Suprapubic skin (tissue), 4 donors: ENCODE measurements at regions not wholly inside any gene's neighbourhood (a gene's known extent, or its start where the extent isn't known, plus 50 kb on each side); places are given as distances from the start of the nearest gene placed in this dataset.

Source experiments
- DNase-seq, 2 donors: peaks; one replicate each; pipeline ENCODE4 v3.0.0-alpha.2; 2019; ENCODE audit warnings: low spot score in 2 of 2
- H3K27ac ChIP-seq: fragments of 200-600 bp; sonication (generic); one replicate; pipeline ENCODE4 v1.5.1; 2019
- H3K27me3 ChIP-seq: fragments of 200-600 bp; sonication (generic); one replicate; pipeline ENCODE4 v1.5.1; 2019
- H3K36me3 ChIP-seq: fragments of 200-600 bp; sonication (generic); one replicate; pipeline ENCODE4 v1.5.1; 2019
- H3K4me1 ChIP-seq: fragments of 200-600 bp; sonication (generic); one replicate; pipeline ENCODE4 v1.5.1; 2019
- H3K4me3 ChIP-seq: fragments of 200-600 bp; sonication (generic); one replicate; pipeline ENCODE4 v1.5.1; 2019; ENCODE audit warnings: mild to moderate bottlenecking
- H3K9me3 ChIP-seq: fragments of 200-600 bp; sonication (generic); one replicate; pipeline ENCODE4 v1.5.1; 2019
- EP300 ChIP-seq: sonication (generic); formaldehyde crosslinking; IDR thresholded peaks from one replicate; pipeline ENCODE4 v1.6.1; 2017; ENCODE audit warnings: antibody characterized with exemption
- POLR2A ChIP-seq, 2 donors: fragments of 450-650 bp; IDR thresholded peaks; one replicate each; pipeline ENCODE4 v1.6.1; 2017; ENCODE audit warnings: antibody characterized with exemption in 2 of 2, mild to moderate bottlenecking in 2 of 2, moderate library complexity in 2 of 2
- POLR2AphosphoS5 ChIP-seq, 3 donors: sonication (generic); formaldehyde crosslinking; IDR thresholded peaks; one replicate each; pipeline ENCODE4 v1.6.1; 2017; ENCODE audit warnings: antibody characterized with exemption in 3 of 3
- WGBS: methylation state at CpG from one replicate; pipeline ENCODE4 v1.1.5; 2018; 5-methylcytosine and 5-hydroxymethylcytosine counted together
- TF ChIP-seq, protein P1 (sequence below), 2 donors: fragments of 200-600 bp in 1 of 2; fragments of 450-650 bp in 1 of 2; sonication (generic) in 1 of 2; IDR thresholded peaks; one replicate each; pipeline ENCODE4 v1.5.1; 2016 to 2019; ENCODE audit warnings: antibody characterized with exemption in 2 of 2, mild to moderate bottlenecking in 1 of 2, moderate library complexity in 1 of 2

DNA sequence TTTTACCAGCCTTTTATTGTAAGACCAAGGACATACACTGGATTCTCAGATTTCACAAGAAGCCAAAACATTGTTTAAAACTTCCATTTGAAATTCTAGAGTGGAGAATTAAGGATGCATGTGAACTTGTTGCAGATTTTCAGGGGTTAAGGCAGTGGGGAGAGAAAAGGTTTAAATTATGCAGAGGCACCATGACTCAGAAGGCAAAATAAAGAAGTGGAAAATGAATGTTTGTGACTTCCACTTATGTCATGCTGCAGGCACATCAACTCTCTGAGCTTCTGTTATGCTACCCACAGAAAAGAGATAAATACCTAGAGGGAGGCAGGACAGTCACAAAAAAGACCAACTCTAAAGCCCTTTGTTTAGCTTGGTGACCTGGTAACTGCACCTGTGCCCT, 84.4 kb upstream of the BET1 start:
- Histone ChIP-seq H3K9me3 (no peaks in the 10 kb centered on the region), H3K4me3 (no peak overlapping the region), H3K36me3 (no peaks in the 10 kb centered on the region), H3K4me1 (no peaks in the 10 kb centered on the region), H3K27ac (no peak overlapping the region), H3K27me3 (no peaks in the 10 kb centered on the region)
- no peak for DNase-seq
- TF ChIP-seq EP300 (no peak), POLR2AphosphoS5 (IDR thresholded peaks at IDR 0.05) (no peak), POLR2A (IDR thresholded peaks at IDR 0.05) (no peak)
- TF ChIP-seq, protein P1, sequence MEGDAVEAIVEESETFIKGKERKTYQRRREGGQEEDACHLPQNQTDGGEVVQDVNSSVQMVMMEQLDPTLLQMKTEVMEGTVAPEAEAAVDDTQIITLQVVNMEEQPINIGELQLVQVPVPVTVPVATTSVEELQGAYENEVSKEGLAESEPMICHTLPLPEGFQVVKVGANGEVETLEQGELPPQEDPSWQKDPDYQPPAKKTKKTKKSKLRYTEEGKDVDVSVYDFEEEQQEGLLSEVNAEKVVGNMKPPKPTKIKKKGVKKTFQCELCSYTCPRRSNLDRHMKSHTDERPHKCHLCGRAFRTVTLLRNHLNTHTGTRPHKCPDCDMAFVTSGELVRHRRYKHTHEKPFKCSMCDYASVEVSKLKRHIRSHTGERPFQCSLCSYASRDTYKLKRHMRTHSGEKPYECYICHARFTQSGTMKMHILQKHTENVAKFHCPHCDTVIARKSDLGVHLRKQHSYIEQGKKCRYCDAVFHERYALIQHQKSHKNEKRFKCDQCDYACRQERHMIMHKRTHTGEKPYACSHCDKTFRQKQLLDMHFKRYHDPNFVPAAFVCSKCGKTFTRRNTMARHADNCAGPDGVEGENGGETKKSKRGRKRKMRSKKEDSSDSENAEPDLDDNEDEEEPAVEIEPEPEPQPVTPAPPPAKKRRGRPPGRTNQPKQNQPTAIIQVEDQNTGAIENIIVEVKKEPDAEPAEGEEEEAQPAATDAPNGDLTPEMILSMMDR (IDR thresholded peaks at IDR 0.05): no peak

DNA sequence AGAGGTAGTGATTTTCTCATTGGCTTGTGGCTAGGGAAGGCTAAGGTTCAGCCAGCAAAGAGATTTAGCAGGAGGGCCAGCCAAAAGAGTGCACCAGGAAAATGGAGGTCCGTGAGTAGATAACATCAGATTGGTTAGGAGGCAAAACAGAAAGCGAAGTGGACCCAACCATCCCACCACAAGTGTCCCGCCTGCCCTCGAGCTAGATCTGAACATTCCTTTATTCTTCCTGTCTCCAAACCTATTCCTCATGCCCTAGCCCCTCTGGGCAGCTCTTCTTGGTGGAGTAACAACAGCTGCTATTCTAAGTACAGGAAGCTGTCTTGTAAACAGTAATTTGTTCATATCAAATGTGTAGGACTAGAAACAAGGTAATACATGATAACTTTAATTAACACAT, 85.7 kb upstream of the BET1 start:
- TF ChIP-seq, protein P1 (IDR thresholded peaks at IDR 0.05): no peak
- TF ChIP-seq POLR2AphosphoS5 (IDR thresholded peaks at IDR 0.05) (no peak), EP300 (no peak), POLR2A (IDR thresholded peaks at IDR 0.05) (no peak)
- Histone ChIP-seq H3K9me3 (no peaks in the 10 kb centered on the region), H3K4me1 (no peaks in the 10 kb centered on the region), H3K36me3 (no peaks in the 10 kb centered on the region), H3K27ac (no peak overlapping the region), H3K4me3 (no peak overlapping the region), H3K27me3 (no peaks in the 10 kb centered on the region)
- DNase-seq: no peak
- 68% methylated on average over 4 of the region's 4 CpGs for WGBS

DNA sequence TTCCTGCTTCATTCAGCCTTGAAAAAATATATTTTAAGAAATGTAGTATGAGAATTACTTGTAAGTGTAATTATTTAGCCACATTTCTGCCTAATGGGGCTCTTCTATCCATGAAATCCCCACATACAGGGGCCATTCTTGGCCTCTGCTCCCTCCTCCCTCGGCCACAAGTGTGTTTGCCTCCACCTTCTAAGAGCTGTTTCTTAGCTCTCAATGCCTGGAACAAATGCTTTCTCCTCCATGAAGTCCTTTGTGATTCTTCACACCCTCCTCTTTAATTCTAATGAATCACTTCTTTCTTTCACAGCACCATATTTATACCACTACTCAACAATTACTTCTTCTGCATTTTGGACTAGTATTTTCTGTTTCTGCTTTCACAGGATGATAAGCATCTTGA, 88.8 kb upstream of the BET1 start:
- WGBS: 61% methylated on average over 1 of the region's 1 CpG
- Histone ChIP-seq H3K4me1 (no peaks in the 10 kb centered on the region), H3K4me3 (no peak overlapping the region), H3K27me3 (no peaks in the 10 kb centered on the region), H3K36me3 (no peaks in the 10 kb centered on the region), H3K9me3 (no peaks in the 10 kb centered on the region), H3K27ac (no peak overlapping the region)
- TF ChIP-seq POLR2AphosphoS5 (IDR thresholded peaks at IDR 0.05) (no peak), EP300 (no peak), POLR2A (IDR thresholded peaks at IDR 0.05) (no peak)
- TF ChIP-seq, protein P1 (IDR thresholded peaks at IDR 0.05): no peak
- no peak for DNase-seq

DNA sequence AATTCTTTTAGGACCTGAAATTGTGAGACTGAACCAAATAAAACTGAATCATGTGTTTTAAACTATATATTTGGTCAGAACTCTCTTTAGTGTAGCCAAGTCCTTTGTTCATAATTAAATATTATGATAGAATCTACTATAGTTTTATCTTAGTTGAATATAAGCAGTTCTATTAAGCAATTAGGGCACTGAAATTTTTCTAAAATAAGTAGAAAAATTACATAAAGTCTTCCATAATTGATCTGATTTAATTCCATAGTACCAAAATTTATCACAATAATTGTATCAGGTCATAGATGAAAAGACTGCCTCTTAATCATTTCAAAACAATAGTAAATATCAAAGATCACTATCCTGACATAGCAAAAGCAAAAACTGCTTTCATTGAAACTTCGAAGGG, 90.1 kb upstream of the BET1 start:
- Histone ChIP-seq H3K27ac (no peak overlapping the region), H3K36me3 (no peaks in the 10 kb centered on the region), H3K4me3 (no peak overlapping the region), H3K27me3 (no peaks in the 10 kb centered on the region), H3K9me3 (no peaks in the 10 kb centered on the region), H3K4me1 (no peaks in the 10 kb centered on the region)
- 90% methylated on average over 1 of the region's 1 CpG for WGBS
- TF ChIP-seq POLR2AphosphoS5 (IDR thresholded peaks at IDR 0.05) (no peak), EP300 (no peak), POLR2A (IDR thresholded peaks at IDR 0.05) (no peak)
- TF ChIP-seq, protein P1 (IDR thresholded peaks at IDR 0.05): no peak
- no peak for DNase-seq

DNA sequence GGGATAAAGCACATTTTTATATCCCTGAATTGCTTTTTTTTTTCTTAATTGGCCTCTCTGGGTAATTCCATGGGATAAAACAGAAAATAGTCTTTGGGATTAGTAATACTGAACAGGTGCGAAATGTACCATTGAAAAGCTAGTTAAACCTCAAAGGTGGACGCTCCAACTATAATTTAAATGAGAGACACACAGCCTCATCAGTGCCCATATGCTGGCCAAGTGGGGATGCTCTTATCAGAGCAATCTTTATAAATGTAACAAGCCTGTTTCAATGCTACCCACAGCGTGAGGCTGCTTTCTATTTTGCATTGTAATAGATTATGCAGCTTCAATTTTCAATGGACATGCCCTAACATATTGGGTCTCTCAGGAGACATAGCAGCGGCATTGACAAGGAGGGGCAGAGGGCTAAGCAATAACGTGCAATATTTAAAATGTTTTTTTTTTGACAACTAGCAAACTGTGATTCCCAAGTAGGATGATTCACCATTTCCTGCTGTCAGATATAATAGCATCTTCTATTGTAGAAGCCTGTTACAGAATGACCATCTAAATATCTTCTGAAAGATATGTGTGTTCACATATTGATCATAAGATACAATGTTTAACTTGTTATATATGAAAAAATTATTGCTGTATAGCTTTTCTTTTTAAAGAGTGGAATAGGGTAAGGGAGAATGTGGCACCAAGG, 91.3 kb upstream of the BET1 start:
- no peaks in the 10 kb centered on the region for H3K27me3 ChIP-seq
- TF ChIP-seq EP300 (no peak), POLR2AphosphoS5 (IDR thresholded peaks at IDR 0.05) (no peak), POLR2A (IDR thresholded peaks at IDR 0.05) (no peak)
- TF ChIP-seq, protein P1 (IDR thresholded peaks at IDR 0.05): no peak
- DNase-seq: no peak
- no peaks in the 10 kb centered on the region for H3K36me3 ChIP-seq
- no peaks in the 10 kb centered on the region for H3K9me3 ChIP-seq
- H3K4me3 ChIP-seq: no peak overlapping the region
- H3K27ac ChIP-seq: no peak overlapping the region
- 72% methylated on average over 5 of the region's 5 CpGs for WGBS
- H3K4me1 ChIP-seq: no peaks in the 10 kb centered on the region
